ENCODE measurements at regions not wholly inside any gene's neighbourhood (a gene's known extent, or its start where the extent isn't known, plus 50 kb on each side); places are given as distances from the start of the nearest gene placed in this dataset.

GRCh38 chr9:29796291-29796952, 2223.1 kb upstream of the C9orf72 start:
- TF ChIP-seq CTCF (IDR thresholded peaks at IDR 0.05; ENCODE audit: low read length), result no peak
- TF ChIP-seq EZH2 (IDR thresholded peaks at IDR 0.05; ENCODE audit: borderline replicate concordance, low read length), result no peak
